Osteocyte (in vitro differentiated cells): ENCODE measurements at regions not wholly inside any gene's neighbourhood (a gene's known extent, or its start where the extent isn't known, plus 50 kb on each side); places are given as distances from the start of the nearest gene placed in this dataset.

Experiments used
- DNase-seq: peaks from one replicate; pipeline ENCODE4 v3.0.0; 2021; ENCODE audit warnings: mixed read lengths; ENCODE audit not compliant: unreplicated experiment; ENCODE audit errors: extremely low spot score
- H3K27ac Mint-ChIP-seq: one replicate; pipeline ENCODE4 v1.8.0; 2021; ENCODE audit warnings: mild to moderate bottlenecking, mixed read lengths; ENCODE audit not compliant: unreplicated experiment
- H3K27me3 Mint-ChIP-seq: one replicate; pipeline ENCODE4 v1.8.0; 2021; ENCODE audit warnings: mixed read lengths; ENCODE audit not compliant: unreplicated experiment
- H3K36me3 Mint-ChIP-seq: one replicate; pipeline ENCODE4 v1.8.0; 2021; ENCODE audit warnings: mixed read lengths; ENCODE audit not compliant: unreplicated experiment
- H3K4me1 Mint-ChIP-seq: one replicate; pipeline ENCODE4 v1.8.0; 2021; ENCODE audit warnings: mixed read lengths; ENCODE audit not compliant: unreplicated experiment
- H3K4me3 Mint-ChIP-seq: one replicate; pipeline ENCODE4 v1.8.0; 2021; ENCODE audit warnings: mild to moderate bottlenecking, moderate library complexity, mixed read lengths; ENCODE audit not compliant: unreplicated experiment
- H3K9me3 Mint-ChIP-seq: one replicate; pipeline ENCODE4 v1.8.0; 2021; ENCODE audit warnings: mixed read lengths; ENCODE audit not compliant: unreplicated experiment
- TF ChIP-seq, protein P1 (sequence below): fragments of 200-600 bp; sonication (generic); IDR thresholded peaks from 2 replicates; pipeline ENCODE4 v1.5.0; 2021; ENCODE audit warnings: antibody characterized with exemption, mild to moderate bottlenecking, moderate library complexity

DNA sequence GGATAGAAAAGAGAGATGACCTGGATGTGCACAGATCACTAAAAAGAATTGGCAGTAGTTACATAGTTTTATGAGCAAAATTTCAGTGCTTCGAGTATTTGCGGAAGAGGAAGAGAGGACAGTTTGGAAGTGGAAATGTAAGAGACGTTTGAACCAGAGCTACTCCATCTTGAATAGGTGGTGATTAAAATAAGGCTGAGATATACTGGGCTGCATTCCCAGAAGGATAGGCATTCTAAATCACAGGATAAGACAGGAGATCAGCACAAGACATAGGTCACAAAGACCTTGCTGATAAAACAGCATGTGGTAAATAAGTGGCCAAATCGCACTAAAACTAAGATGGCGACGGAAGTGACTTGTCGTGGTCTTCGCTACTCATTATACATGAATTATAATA is 453.3 kb downstream of the COL11A1 start:
- TF ChIP-seq, protein P1, sequence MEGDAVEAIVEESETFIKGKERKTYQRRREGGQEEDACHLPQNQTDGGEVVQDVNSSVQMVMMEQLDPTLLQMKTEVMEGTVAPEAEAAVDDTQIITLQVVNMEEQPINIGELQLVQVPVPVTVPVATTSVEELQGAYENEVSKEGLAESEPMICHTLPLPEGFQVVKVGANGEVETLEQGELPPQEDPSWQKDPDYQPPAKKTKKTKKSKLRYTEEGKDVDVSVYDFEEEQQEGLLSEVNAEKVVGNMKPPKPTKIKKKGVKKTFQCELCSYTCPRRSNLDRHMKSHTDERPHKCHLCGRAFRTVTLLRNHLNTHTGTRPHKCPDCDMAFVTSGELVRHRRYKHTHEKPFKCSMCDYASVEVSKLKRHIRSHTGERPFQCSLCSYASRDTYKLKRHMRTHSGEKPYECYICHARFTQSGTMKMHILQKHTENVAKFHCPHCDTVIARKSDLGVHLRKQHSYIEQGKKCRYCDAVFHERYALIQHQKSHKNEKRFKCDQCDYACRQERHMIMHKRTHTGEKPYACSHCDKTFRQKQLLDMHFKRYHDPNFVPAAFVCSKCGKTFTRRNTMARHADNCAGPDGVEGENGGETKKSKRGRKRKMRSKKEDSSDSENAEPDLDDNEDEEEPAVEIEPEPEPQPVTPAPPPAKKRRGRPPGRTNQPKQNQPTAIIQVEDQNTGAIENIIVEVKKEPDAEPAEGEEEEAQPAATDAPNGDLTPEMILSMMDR: no peak

DNA sequence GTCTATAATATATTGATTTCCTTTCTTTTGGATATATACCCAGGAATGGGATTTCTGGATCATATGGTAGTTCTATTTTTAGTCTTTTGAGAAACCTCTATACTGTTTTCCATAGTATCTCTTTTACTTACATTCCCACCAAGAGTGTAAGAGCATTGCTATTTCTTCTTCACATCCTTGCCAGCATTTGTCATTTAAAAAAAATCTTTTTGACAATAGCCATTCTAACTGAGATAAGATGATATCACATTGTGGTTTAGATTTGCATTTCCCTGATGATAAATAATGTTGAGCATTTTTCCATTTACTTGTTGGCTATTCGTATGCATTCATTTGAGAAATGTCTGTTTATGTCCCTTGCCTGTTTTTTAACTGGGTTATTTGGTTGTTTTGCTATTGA is 467.4 kb downstream of the COL11A1 start:
- no peak for DNase-seq
- peaks cover 8% of the 10 kb centered on the region for H3K27me3 Mint-ChIP-seq

More for the DNA sequence above, 453.3 kb downstream of the COL11A1 start:
- Mint-ChIP-seq H3K9me3 (no peaks in the 10 kb centered on the region), H3K27ac (no peak overlapping the region), H3K4me3 (no peak overlapping the region), H3K4me1 (no peaks in the 10 kb centered on the region), H3K27me3 (peaks cover 21% of the 10 kb centered on the region), H3K36me3 (no peaks in the 10 kb centered on the region)
- no peak for DNase-seq

DNA sequence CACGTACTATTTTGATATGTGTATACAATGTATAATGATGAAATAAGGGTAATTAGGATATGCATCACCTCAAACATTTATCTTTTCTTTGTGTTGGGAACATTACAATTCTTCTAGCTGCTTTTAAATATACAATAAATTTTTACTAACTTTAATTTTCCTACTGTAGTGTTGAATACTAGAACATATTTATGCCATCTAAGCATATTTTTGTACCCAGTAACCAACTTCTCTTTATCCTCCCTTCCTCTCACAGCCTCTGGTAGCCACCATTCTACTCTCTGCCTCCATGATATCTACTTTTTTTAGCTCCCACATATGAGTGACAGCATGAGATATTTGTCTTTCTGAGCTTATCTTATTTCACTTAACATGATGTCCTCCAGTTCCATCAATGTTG is 468.0 kb downstream of the COL11A1 start:
- H3K27ac Mint-ChIP-seq: no peak overlapping the region
- H3K4me3 Mint-ChIP-seq: no peak overlapping the region
- H3K4me1 Mint-ChIP-seq: no peaks in the 10 kb centered on the region
- H3K36me3 Mint-ChIP-seq: no peaks in the 10 kb centered on the region
- H3K27me3 Mint-ChIP-seq: peaks cover 8% of the 10 kb centered on the region
- TF ChIP-seq, protein P1: no peak
- no peaks in the 10 kb centered on the region for H3K9me3 Mint-ChIP-seq
- no peak for DNase-seq

More for the DNA sequence above, 467.4 kb downstream of the COL11A1 start:
- no peaks in the 10 kb centered on the region for H3K4me1 Mint-ChIP-seq
- H3K27ac Mint-ChIP-seq: no peak overlapping the region
- no peak overlapping the region for H3K4me3 Mint-ChIP-seq
- H3K36me3 Mint-ChIP-seq: no peaks in the 10 kb centered on the region
- TF ChIP-seq, protein P1: no peak
- H3K9me3 Mint-ChIP-seq: no peaks in the 10 kb centered on the region

DNA sequence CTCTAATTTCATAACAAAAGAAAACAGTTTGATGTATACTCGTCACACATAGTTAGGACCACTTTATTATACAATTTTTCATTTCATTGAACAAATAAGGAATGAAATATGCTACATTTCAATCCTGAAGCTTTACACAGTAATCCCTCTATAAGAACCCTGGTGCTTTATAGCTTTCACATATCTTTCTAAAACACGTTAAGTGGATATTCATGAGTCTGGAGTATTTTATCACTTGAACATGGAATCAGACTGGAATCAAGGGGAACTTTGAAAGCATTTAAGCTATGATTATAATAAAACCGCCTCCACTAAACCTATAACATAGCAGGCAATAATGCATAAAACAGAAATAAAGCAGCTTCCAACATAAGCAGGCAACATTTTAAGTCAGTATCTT is 476.6 kb downstream of the COL11A1 start:
- Mint-ChIP-seq H3K4me3 (no peak overlapping the region), H3K36me3 (no peaks in the 10 kb centered on the region), H3K27ac (no peak overlapping the region), H3K27me3 (peaks cover 22% of the 10 kb centered on the region), H3K9me3 (no peaks in the 10 kb centered on the region), H3K4me1 (peaks cover 5% of the 10 kb centered on the region)
- DNase-seq: no peak
- TF ChIP-seq, protein P1: no peak

DNA sequence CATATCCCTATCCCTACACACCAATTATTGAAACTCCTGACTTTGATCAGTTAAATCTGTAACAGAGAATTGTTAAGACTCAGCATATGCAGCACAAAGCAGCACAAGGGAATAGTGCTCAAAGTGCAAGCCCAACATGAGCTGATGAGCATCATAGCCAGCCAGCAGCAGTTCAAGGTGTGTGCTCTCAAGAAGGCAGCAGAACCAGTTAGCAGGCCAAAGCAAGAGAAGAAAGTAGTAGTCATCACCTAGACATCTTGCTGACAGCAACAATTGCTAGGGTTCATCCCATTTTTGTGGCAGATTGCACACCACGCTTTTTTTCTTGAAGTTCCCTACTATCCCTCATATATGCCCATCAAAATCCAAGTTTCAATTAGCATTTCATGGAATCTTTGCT is 478.3 kb downstream of the COL11A1 start:
- no peak for DNase-seq
- Mint-ChIP-seq H3K4me3 (no peak overlapping the region), H3K4me1 (peaks cover 5% of the 10 kb centered on the region), H3K36me3 (no peaks in the 10 kb centered on the region), H3K27ac (no peak overlapping the region), H3K9me3 (no peaks in the 10 kb centered on the region), H3K27me3 (peaks cover 22% of the 10 kb centered on the region)
- TF ChIP-seq, protein P1: no peak
